Neuron (in vitro differentiated cells): ENCODE measurements at regions not wholly inside any gene's neighbourhood (a gene's known extent, or its start where the extent isn't known, plus 50 kb on each side); places are given as distances from the start of the nearest gene placed in this dataset.

Experiments
- H2AFZ ChIP-seq: one replicate; pipeline ENCODE4 v1.6.1; 2013; ENCODE audit warnings: low read depth, mild to moderate bottlenecking, inconsistent platforms, low read length, moderate library complexity
- H3K27me3 ChIP-seq: one replicate; pipeline ENCODE4 v1.6.1; 2013; ENCODE audit warnings: low read length; ENCODE audit not compliant: insufficient read depth
- H3K36me3 ChIP-seq: one replicate; pipeline ENCODE4 v1.6.1; 2013; ENCODE audit warnings: low read length; ENCODE audit not compliant: insufficient read depth
- H3K4me1 ChIP-seq: one replicate; pipeline ENCODE4 v1.6.1; 2013; ENCODE audit warnings: low read length; ENCODE audit not compliant: insufficient read depth
- H3K4me3 ChIP-seq: 2 replicates; pipeline ENCODE4 v1.5.1; 2013; ENCODE audit warnings: mild to moderate bottlenecking, low read length, moderate library complexity
- H3K9me3 ChIP-seq: one replicate; pipeline ENCODE4 v1.6.1; 2013; ENCODE audit warnings: low read length

DNA sequence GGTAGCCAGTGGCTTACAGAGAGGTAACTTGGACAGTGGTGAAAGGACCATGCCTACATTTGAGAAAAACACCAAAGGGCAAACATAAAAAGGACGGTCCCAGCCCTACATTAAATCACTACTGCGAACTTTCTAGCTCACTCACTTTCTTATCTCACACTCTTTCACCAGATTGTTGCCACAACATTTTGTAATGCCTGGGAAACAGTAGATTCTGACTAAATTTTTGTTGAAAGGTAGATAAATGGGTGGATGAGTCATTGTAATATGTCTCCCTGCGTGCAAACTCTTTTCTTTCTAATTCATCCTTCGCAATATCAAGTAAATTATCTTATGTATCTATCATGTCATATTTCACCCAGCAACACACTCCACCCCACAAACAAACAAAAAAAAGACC, 192.2 kb downstream of the IRS1 start:
- no peaks in the 10 kb centered on the region for H3K27me3 ChIP-seq
- H3K4me1 ChIP-seq, result no peaks in the 10 kb centered on the region
- no peaks in the 10 kb centered on the region for H3K9me3 ChIP-seq
- H2AFZ ChIP-seq, result no peak overlapping the region
- no peak overlapping the region for H3K4me3 ChIP-seq
- H3K36me3 ChIP-seq, result no peaks in the 10 kb centered on the region

DNA sequence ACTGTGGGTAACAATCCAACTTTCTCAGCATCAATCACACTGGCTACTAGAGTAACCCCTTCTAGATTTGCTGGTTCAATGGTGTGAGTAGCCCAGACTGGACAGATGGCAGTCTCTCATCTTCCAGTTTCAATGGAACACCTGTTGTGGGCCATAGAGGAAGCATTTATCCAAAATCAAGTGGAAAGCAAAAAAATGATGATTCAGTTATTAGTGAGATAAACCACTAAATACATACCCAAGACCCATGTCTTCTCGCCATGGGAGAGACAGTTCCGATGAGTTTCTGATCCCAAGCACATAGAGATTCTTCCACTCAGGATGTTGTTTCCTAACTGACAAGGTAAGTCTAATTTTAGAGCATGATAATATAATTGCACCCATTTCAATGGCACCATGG, 194.0 kb downstream of the IRS1 start:
- Histone ChIP-seq H3K9me3 (no peaks in the 10 kb centered on the region), H3K4me3 (no peak overlapping the region), H3K27me3 (no peaks in the 10 kb centered on the region), H2AFZ (no peak overlapping the region), H3K4me1 (no peaks in the 10 kb centered on the region), H3K36me3 (no peaks in the 10 kb centered on the region)

DNA sequence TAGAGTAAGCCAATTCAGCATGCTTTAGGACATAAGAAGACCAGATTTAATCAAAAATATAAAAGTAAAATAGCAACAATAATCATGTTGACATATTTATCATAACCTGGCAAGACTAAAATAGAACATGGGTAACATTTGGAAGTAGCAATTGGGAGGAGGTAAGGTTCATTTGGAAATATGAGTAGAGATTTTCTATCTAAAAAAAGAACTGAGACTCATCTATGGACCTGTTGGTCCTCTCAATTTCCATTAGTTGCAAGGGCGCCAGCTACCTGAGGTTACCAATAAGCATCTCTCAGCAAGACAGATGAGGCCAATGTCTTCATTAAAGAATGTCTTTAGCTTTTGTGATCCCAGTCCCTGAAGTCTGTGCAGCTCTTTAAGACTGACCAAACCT, 196.0 kb downstream of the IRS1 start:
- Histone ChIP-seq H2AFZ (no peak overlapping the region), H3K4me3 (no peak overlapping the region), H3K36me3 (no peaks in the 10 kb centered on the region), H3K9me3 (no peaks in the 10 kb centered on the region), H3K4me1 (peaks cover 3% of the 10 kb centered on the region), H3K27me3 (no peaks in the 10 kb centered on the region)

DNA sequence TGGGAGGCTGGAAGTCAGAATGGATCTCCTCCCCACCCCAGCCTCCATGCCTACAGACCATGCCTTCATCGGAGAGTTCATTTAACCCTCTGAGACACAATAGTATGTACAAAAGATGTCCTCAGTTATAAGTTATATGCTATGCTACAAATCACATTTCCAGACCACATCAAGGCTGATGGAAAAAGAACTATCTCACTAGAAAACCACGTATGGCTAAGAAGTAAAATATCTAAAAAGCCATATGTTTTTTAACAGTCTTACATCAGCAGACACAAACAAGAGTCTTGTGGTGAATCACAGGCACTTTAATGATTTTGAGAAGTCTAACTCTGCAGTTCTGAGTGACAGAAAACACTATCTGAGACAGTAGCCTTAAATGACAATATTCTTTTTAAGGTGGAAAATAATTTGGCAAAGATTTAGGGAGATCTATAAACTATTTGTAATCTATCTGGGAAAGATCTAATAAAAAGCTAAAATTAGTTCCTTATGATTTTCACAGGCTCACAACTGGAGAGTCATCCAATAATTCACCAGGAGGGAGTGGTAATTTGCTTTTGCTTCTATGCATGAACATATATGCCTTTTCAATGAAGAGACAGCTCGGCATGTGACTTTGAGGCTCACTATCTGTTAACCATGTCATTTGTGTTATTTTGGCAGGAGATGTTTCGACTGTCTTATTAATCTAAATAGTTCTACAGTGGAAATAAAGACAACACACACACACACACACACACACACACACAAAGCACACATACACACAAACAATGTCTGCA, 197.5 kb downstream of the IRS1 start:
- H3K4me1 ChIP-seq, result peaks cover 6% of the 10 kb centered on the region
- no peak overlapping the region for H2AFZ ChIP-seq
- H3K27me3 ChIP-seq, result no peaks in the 10 kb centered on the region
- no peak overlapping the region for H3K4me3 ChIP-seq
- H3K36me3 ChIP-seq, result no peaks in the 10 kb centered on the region
- no peaks in the 10 kb centered on the region for H3K9me3 ChIP-seq

DNA sequence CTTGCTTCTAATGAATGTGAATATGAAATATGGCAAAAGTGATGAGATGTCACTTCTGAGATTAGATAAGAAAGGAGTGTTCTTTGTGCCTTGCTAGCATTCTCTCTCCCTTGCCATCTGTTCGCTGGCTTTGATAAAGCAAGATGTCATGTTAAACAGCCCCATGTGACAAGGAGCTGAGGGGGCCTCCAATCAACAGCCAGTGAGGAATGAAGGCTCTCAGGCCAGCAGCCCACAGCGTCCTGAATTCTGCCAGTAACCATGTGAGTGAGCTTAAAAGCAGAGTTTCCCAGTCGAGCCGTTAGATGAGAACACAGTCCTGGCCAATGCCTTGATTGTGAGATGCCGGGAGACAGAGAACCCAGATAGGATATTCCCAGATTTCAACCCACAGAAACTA, 198.8 kb downstream of the IRS1 start:
- Histone ChIP-seq H3K27me3 (no peaks in the 10 kb centered on the region), H3K36me3 (no peaks in the 10 kb centered on the region), H3K9me3 (no peaks in the 10 kb centered on the region), H2AFZ (no peak overlapping the region), H3K4me3 (no peak overlapping the region), H3K4me1 (peaks cover 6% of the 10 kb centered on the region)

DNA sequence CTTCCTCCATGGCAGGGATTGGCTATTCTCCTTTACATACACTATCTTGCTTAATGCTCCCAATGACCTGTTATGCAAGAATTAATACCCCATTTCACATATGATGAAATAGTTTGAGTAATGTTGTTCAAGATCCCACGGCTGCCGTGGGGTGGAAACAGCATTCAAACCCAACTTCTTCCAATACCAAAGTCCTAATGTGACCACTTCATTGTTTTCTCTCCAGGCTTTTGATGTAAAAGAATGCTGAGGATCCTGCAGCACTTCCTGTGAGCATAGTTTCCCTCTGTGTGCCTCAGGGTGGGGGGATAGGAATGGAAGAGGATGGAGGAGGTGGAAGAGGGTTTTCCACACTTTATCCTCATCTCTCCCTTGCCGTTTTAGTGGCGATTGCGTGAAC, 199.4 kb downstream of the IRS1 start:
- no peaks in the 10 kb centered on the region for H3K36me3 ChIP-seq
- H2AFZ ChIP-seq, result no peak overlapping the region
- no peak overlapping the region for H3K4me3 ChIP-seq
- peaks cover 6% of the 10 kb centered on the region for H3K4me1 ChIP-seq
- no peaks in the 10 kb centered on the region for H3K9me3 ChIP-seq
- H3K27me3 ChIP-seq, result no peaks in the 10 kb centered on the region

DNA sequence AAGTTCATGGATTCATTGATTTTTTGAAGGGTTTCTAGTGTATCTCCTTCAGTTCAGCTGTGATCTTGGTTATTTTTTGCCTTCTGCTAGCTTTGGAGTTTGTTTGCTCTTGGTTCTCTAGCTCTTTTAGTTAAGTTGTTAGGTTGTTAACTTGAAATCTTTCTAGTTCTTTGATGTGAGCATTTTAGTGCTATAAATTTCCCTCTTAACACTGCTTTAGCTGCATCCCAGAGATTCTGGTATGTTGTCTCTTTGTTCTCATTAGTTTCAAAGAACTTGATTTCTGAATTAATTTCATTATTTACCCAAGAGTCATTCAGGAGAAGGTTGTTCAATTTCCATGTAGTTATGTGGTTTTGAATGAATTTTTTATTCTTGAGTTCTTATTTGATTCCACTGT, 210.6 kb downstream of the IRS1 start:
- Histone ChIP-seq H3K4me1 (no peaks in the 10 kb centered on the region), H3K27me3 (no peaks in the 10 kb centered on the region), H2AFZ (no peak overlapping the region), H3K9me3 (peaks cover 6% of the 10 kb centered on the region), H3K4me3 (no peak overlapping the region), H3K36me3 (no peaks in the 10 kb centered on the region)

DNA sequence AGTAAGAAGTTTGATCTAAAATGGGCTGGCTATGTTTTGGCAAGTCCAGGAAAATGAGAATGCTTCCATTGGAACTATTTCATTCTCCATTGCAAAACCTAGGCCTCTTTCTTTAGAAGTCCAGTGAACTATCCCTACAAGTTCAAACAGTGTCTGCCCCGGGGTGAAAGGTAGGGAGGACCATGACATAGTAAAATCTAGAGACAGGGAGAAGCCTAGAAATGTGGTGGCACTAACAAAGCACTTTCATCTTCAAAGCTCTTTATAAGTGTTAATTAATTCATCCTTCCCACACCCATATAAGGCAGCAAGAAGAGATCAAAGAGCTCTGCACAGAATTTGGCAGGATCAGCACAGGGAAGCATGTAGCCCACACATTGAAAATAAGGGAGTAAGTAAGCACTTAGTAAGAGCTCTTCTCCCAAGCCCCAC, 214.5 kb downstream of the IRS1 start:
- Histone ChIP-seq H3K4me1 (no peaks in the 10 kb centered on the region), H3K36me3 (no peaks in the 10 kb centered on the region), H3K27me3 (no peaks in the 10 kb centered on the region), H3K4me3 (no peak overlapping the region), H2AFZ (no peak overlapping the region), H3K9me3 (no peaks in the 10 kb centered on the region)

DNA sequence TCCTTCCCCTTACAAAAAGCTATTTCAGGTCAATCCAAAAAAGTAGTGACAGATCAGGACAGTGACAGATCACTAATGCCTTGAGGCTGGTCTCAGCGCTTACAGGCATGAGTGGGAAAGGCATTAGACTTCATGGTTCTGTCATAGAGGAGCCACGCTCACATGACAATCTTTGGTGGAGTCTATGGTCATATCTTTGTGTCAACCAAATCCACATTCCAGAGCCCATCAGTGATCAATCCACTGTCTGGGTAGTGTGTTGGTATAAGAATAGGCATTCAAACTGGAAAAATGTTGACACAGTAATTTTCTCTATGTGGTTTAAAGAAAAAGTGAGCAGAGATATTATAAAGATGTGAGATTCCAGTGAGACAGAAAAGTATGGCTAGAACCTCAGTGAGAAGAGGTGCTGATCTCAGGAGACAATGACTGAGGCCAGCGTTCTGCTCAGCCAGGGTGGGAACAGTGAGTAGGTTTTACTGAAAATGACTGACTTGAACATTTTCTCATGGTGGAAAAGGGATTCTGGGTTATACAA, 215.0 kb downstream of the IRS1 start:
- Histone ChIP-seq H3K4me1 (no peaks in the 10 kb centered on the region), H3K36me3 (no peaks in the 10 kb centered on the region), H3K4me3 (no peak overlapping the region), H2AFZ (no peak overlapping the region), H3K27me3 (no peaks in the 10 kb centered on the region), H3K9me3 (no peaks in the 10 kb centered on the region)

DNA sequence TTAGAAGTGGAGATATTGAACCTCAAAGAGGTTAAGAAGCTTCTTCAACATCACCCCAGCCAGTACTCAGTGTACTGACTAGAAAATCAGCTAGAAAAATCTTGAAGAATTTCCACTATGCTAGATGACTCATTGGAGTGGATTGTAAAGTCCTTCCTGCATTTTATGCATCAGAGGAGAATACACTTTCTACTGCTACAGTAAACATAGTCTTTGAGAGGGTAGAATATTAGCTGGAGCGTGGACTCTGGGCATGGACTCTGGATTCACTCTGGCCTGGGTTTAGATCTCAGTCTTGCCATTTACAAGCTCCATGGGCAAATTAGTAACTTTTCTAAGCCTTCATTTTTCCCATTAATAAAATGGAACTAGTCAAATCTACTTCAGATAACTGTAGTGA, 215.9 kb downstream of the IRS1 start:
- no peak overlapping the region for H3K4me3 ChIP-seq
- no peak overlapping the region for H2AFZ ChIP-seq
- no peaks in the 10 kb centered on the region for H3K4me1 ChIP-seq
- no peaks in the 10 kb centered on the region for H3K36me3 ChIP-seq
- no peaks in the 10 kb centered on the region for H3K27me3 ChIP-seq
- H3K9me3 ChIP-seq, result no peaks in the 10 kb centered on the region

DNA sequence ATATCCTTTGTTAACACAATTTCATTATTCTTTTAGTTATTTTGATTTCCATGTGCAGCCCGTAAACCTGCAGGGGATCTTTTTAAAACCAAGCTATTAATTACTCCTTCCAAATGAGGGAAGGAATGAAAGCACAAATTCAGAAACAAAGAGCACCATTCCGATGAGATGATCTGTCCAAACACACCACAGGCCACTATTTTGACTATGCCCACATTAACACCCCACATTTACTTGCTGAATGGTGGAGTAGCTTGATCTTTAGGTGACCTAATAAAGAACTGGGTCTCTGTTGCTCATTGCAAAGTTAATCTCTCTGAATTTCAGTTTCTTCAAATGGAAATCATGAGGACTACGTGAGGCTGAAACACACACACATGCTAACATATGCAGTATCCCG, 218.0 kb downstream of the IRS1 start:
- H3K4me1 ChIP-seq, result no peaks in the 10 kb centered on the region
- H3K27me3 ChIP-seq, result no peaks in the 10 kb centered on the region
- no peak overlapping the region for H2AFZ ChIP-seq
- no peaks in the 10 kb centered on the region for H3K36me3 ChIP-seq
- no peak overlapping the region for H3K4me3 ChIP-seq
- no peaks in the 10 kb centered on the region for H3K9me3 ChIP-seq

DNA sequence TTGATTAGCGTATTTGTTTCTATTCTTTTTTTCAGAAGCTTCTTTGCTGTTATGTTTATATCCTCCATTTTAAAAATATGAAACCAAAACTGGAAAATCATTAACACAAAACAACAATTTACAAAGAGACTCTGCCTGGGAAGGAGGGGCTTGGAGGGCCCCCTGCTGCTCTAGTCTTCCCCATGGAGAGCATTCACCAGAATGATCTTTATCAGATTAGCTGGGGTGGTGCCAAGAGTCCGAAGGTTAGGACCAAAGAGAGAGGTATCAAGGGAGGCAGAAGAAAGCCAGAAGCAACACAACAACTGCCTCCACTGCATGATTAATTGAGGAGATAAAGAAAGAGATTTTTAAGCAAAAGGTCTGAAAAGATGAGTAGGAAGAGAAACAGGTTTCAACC, 218.6 kb downstream of the IRS1 start:
- Histone ChIP-seq H3K4me3 (no peak overlapping the region), H3K27me3 (no peaks in the 10 kb centered on the region), H2AFZ (no peak overlapping the region), H3K36me3 (no peaks in the 10 kb centered on the region), H3K9me3 (no peaks in the 10 kb centered on the region), H3K4me1 (no peaks in the 10 kb centered on the region)

DNA sequence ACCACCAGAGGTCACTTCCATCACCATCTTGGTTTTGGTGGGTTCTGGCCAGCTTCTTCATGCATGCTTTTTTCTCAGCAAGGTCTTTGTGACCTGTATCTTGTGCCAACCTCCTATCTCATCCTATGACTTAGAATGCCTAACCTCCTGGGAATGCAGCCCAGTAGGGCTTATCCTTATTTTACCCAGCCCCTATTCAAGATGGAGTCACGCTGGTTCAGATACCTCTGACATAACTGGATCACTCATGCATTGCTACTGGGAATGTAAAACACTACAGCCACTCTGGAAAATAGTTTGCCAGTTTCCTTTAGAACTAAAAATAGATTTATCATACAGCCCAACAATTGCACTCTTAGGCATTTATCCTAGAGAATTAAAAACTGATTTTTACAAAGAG, 219.2 kb downstream of the IRS1 start:
- Histone ChIP-seq H3K4me3 (no peak overlapping the region), H3K4me1 (no peaks in the 10 kb centered on the region), H2AFZ (no peak overlapping the region), H3K9me3 (no peaks in the 10 kb centered on the region), H3K27me3 (no peaks in the 10 kb centered on the region), H3K36me3 (no peaks in the 10 kb centered on the region)

DNA sequence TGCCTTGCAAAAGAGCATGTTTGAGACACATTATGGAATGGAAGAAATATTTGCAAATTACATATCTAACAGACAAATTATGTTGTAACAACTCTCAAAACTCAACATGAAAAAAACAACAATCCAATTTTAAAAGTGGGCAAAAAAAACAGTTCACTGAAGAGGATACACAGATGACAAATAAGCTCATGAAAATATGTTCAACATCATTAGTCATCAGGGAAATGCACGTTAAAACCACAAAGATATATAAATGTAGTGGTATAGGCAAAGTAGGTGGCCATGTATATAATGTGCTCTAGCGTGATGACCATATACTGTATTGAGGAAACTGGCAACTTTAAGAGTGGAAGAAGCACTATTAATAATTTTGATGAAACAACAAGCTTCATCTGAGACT, 220.1 kb downstream of the IRS1 start:
- Histone ChIP-seq H3K4me1 (no peaks in the 10 kb centered on the region), H3K9me3 (no peaks in the 10 kb centered on the region), H3K4me3 (no peak overlapping the region), H3K27me3 (no peaks in the 10 kb centered on the region), H2AFZ (no peak overlapping the region), H3K36me3 (no peaks in the 10 kb centered on the region)
